Hepatocyte (in vitro differentiated cells): ENCODE measurements at regions not wholly inside any gene's neighbourhood (a gene's known extent, or its start where the extent isn't known, plus 50 kb on each side); places are given as distances from the start of the nearest gene placed in this dataset.

Experiments used
- DNase-seq: peaks from one replicate; pipeline ENCODE4 v3.0.0-alpha.2; 2016; ENCODE audit warnings: low spot score
- H2AFZ ChIP-seq: fragments of 200-600 bp; sonication (generic); 2 replicates; pipeline ENCODE4 v1.6.0; 2016; ENCODE audit warnings: antibody characterized with exemption, mild to moderate bottlenecking
- H3K27ac ChIP-seq: fragments of 200-600 bp; sonication (generic); 2 replicates; pipeline ENCODE4 v1.5.1; 2016; ENCODE audit warnings: mild to moderate bottlenecking
- H3K27me3 ChIP-seq: fragments of 200-600 bp; sonication (generic); 2 replicates; pipeline ENCODE4 v1.6.1; 2016
- H3K36me3 ChIP-seq: fragments of 200-600 bp; sonication (generic); replicated peaks from 2 replicates; pipeline ENCODE4 v1.5.1; 2016; ENCODE audit warnings: low read depth; ENCODE audit not compliant: insufficient read depth
- H3K4me1 ChIP-seq: fragments of 200-600 bp; sonication (generic); 2 replicates; pipeline ENCODE4 v1.5.1; 2016; ENCODE audit warnings: mild to moderate bottlenecking, moderate library complexity; ENCODE audit not compliant: insufficient read depth
- H3K4me2 ChIP-seq: fragments of 200-600 bp; sonication (generic); 2 replicates; pipeline ENCODE4 v1.6.0; 2016
- H3K4me3 ChIP-seq: fragments of 200-600 bp; sonication (generic); 2 replicates; pipeline ENCODE4 v1.5.1; 2016; ENCODE audit warnings: mild to moderate bottlenecking
- H3K79me2 ChIP-seq: fragments of 200-600 bp; sonication (generic); 2 replicates; pipeline ENCODE4 v1.6.0; 2017; ENCODE audit warnings: mild to moderate bottlenecking
- H3K9me2 ChIP-seq: fragments of 200-600 bp; sonication (generic); replicated peaks from 2 replicates; pipeline ENCODE4 v1.6.0; 2017; ENCODE audit warnings: mild to moderate bottlenecking; ENCODE audit not compliant: insufficient read depth
- H3K9me3 ChIP-seq: fragments of 200-600 bp; sonication (generic); 2 replicates; pipeline ENCODE4 v1.5.1; 2016; ENCODE audit warnings: low read depth, mild to moderate bottlenecking
- H4K20me1 ChIP-seq: fragments of 200-600 bp; sonication (generic); 2 replicates; pipeline ENCODE4 v1.6.0; 2016; ENCODE audit warnings: mild to moderate bottlenecking; ENCODE audit not compliant: insufficient read depth, poor library complexity, severe bottlenecking
- CTCF ChIP-seq: fragments of 200-600 bp; sonication (generic); IDR thresholded peaks from 2 replicates; pipeline ENCODE4 v1.5.1; 2016; ENCODE audit warnings: antibody characterized with exemption, mild to moderate bottlenecking; ENCODE audit not compliant: poor library complexity
- EZH2 ChIP-seq: fragments of 200-600 bp; sonication (generic); IDR thresholded peaks from 2 replicates; pipeline ENCODE4 v1.6.1; 2016; ENCODE audit warnings: antibody characterized with exemption, mild to moderate bottlenecking, borderline replicate concordance
- EZH2phosphoT487 ChIP-seq: fragments of 200-600 bp; sonication (generic); IDR thresholded peaks from one replicate; pipeline ENCODE4 v1.6.1; 2018; ENCODE audit warnings: antibody characterized with exemption, mild to moderate bottlenecking, low read depth, moderate library complexity; ENCODE audit not compliant: unreplicated experiment, severe bottlenecking
- WGBS: methylation state at CpG from one replicate; pipeline ENCODE4 v1.1.6; 2016; ENCODE audit warnings: low lambda C conversion rate; ENCODE audit errors: missing lambda C conversion rate; 5-methylcytosine and 5-hydroxymethylcytosine counted together

GRCh38 chr13:80168089-80168850 is 172.7 kb downstream of the SPRY2 start:
- Histone ChIP-seq H3K27me3 (no peaks in the 10 kb centered on the region), H3K4me3 (no peak overlapping the region), H3K36me3 (no peaks in the 10 kb centered on the region), H3K4me2 (no peak overlapping the region), H3K27ac (no peak overlapping the region), H3K9me2 (no peaks in the 10 kb centered on the region), H2AFZ (no peak overlapping the region), H3K79me2 (no peaks in the 10 kb centered on the region), H3K4me1 (no peaks in the 10 kb centered on the region), H4K20me1 (no peaks in the 10 kb centered on the region), H3K9me3 (no peaks in the 10 kb centered on the region)
- no peak for TF ChIP-seq EZH2
- TF ChIP-seq EZH2phosphoT487: no peak
- no peak for TF ChIP-seq CTCF
- DNase-seq: no peak
- 60% methylated on average over 3 of the region's 3 CpGs for WGBS

- 69% methylated on average over 5 of the region's 5 CpGs for WGBS
- DNase-seq: no peak
- Histone ChIP-seq H3K4me1 (no peaks in the 10 kb centered on the region), H3K27ac (no peak overlapping the region), H3K27me3 (no peaks in the 10 kb centered on the region), H3K36me3 (no peaks in the 10 kb centered on the region), H2AFZ (no peak overlapping the region), H3K9me3 (no peaks in the 10 kb centered on the region), H3K9me2 (no peaks in the 10 kb centered on the region), H3K4me2 (no peak overlapping the region), H4K20me1 (no peaks in the 10 kb centered on the region), H3K79me2 (no peaks in the 10 kb centered on the region), H3K4me3 (no peak overlapping the region)
- TF ChIP-seq CTCF (no peak), EZH2phosphoT487 (no peak), EZH2 (no peak)
Measured at GRCh38 chr13:80166352-80166751, 174.6 kb downstream of the SPRY2 start.

- WGBS: 83% methylated on average over 5 of the region's 5 CpGs
Measured at GRCh38 chr13:80164462-80164861, 176.5 kb downstream of the SPRY2 start.

More at GRCh38 chr13:80164462-80164861, 176.5 kb downstream of the SPRY2 start:
- no peaks in the 10 kb centered on the region for H3K27me3 ChIP-seq
- H3K36me3 ChIP-seq: no peaks in the 10 kb centered on the region
- no peaks in the 10 kb centered on the region for H3K9me3 ChIP-seq
- H3K4me3 ChIP-seq: no peak overlapping the region
- no peak overlapping the region for H3K27ac ChIP-seq
- no peaks in the 10 kb centered on the region for H3K79me2 ChIP-seq
- H3K4me2 ChIP-seq: no peak overlapping the region
- H4K20me1 ChIP-seq: no peaks in the 10 kb centered on the region
- no peak overlapping the region for H2AFZ ChIP-seq
- no peak for DNase-seq
- H3K4me1 ChIP-seq: no peaks in the 10 kb centered on the region
- no peak for TF ChIP-seq EZH2phosphoT487
- no peak for TF ChIP-seq EZH2
- TF ChIP-seq CTCF: no peak
- H3K9me2 ChIP-seq: no peaks in the 10 kb centered on the region
